GM04503 (cell line): ENCODE measurements at regions not wholly inside any gene's neighbourhood (a gene's known extent, or its start where the extent isn't known, plus 50 kb on each side); places are given as distances from the start of the nearest gene placed in this dataset.
"Not testable (repeated sequence)": the region's sequence is repeated elsewhere in the genome, so short reads cannot be mapped to it uniquely, and the experiment has no call there.

Experiments
- DNase-seq: peaks from one replicate; pipeline ENCODE4 v3.0.0-alpha.2; 2012; ENCODE audit warnings: low read depth

- no peak for DNase-seq
These were observed 918.8 kb downstream of the SLITRK1 start for GRCh38 chr13:82963226-82964099.

GRCh38 chr13:82962397-82962796 lies 919.9 kb downstream of the SLITRK1 start:
- no peak for DNase-seq

GRCh38 chr13:82961757-82962156 lies 920.5 kb downstream of the SLITRK1 start:
- no peak for DNase-seq

- DNase-seq = not testable (repeated sequence)
These were observed 929.9 kb downstream of the SLITRK1 start for GRCh38 chr13:82952336-82952735.

- no peak for DNase-seq
These were observed 934.6 kb downstream of the SLITRK1 start for GRCh38 chr13:82947683-82948082.

GRCh38 chr13:82947191-82947621 lies 935.1 kb downstream of the SLITRK1 start:
- DNase-seq = no peak

- DNase-seq = no peak
These were observed 943.6 kb downstream of the SLITRK1 start for GRCh38 chr13:82938644-82939043.

GRCh38 chr13:82934000-82934399 lies 948.3 kb downstream of the SLITRK1 start:
- DNase-seq = no peak

GRCh38 chr13:82925114-82925513 lies 957.2 kb downstream of the SLITRK1 start:
- DNase-seq = no peak

GRCh38 chr13:82917984-82918383 lies 964.3 kb downstream of the SLITRK1 start:
- DNase-seq = no peak

GRCh38 chr13:82912564-82912963 lies 969.7 kb downstream of the SLITRK1 start:
- no peak for DNase-seq

GRCh38 chr13:82905071-82905470 lies 977.2 kb downstream of the SLITRK1 start:
- no peak for DNase-seq

GRCh38 chr13:82900453-82900852 lies 981.8 kb downstream of the SLITRK1 start:
- no peak for DNase-seq

GRCh38 chr13:82898586-82898985 lies 983.7 kb downstream of the SLITRK1 start:
- no peak for DNase-seq

- no peak for DNase-seq
These were observed 1002.4 kb downstream of the SLITRK1 start for GRCh38 chr13:82879921-82880320.

GRCh38 chr13:82878536-82878935 lies 1003.7 kb downstream of the SLITRK1 start:
- DNase-seq = no peak

- DNase-seq = no peak
These were observed 1015.0 kb downstream of the SLITRK1 start for GRCh38 chr13:82867284-82867683.

GRCh38 chr13:82850644-82851043 lies 1031.6 kb downstream of the SLITRK1 start:
- DNase-seq = no peak

GRCh38 chr13:82848766-82849165 lies 1033.5 kb downstream of the SLITRK1 start:
- DNase-seq = no peak

GRCh38 chr13:82847595-82847994 lies 1034.7 kb downstream of the SLITRK1 start:
- DNase-seq = no peak

- no peak for DNase-seq
These were observed 1048.4 kb downstream of the SLITRK1 start for GRCh38 chr13:82833923-82834322.

- no peak for DNase-seq
These were observed 1053.2 kb downstream of the SLITRK1 start for GRCh38 chr13:82829040-82829439.

- no peak for DNase-seq
These were observed 1054.5 kb downstream of the SLITRK1 start for GRCh38 chr13:82827724-82828123.

- no peak for DNase-seq
These were observed 1059.3 kb downstream of the SLITRK1 start for GRCh38 chr13:82822935-82823334.
